ENCODE measurements at regions not wholly inside any gene's neighbourhood (a gene's known extent, or its start where the extent isn't known, plus 50 kb on each side); places are given as distances from the start of the nearest gene placed in this dataset.

DNA sequence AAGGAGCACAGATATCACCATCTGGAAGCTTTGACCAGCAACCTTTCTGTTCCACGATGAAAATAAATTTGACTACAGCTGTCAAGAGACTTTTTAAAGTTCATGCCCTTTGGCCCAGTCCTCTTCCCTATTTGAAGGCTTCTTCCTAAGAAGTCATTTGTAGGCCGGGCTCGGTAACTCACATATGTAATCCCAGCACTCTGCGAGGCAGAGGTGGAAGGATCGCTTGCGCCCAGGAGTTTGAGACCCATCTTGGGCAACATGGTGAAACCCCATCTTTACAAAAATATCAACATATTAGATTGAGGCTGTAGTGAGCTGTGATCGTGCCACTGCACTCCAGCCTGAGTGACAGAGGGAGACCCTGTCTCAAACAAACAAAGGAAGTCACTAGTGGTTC lies 58.3 kb upstream of the IFFO2 start:
- peaks cover 19% of the 10 kb centered on the region for H3K36me3 Mint-ChIP-seq (ENCODE audit: insufficient read depth, unreplicated experiment)
- intact Hi-C loops (cut with micrococcal nuclease; ENCODE audit: unreplicated experiment), result loop anchor here (5.0 kb wide), 3 partner anchors 53 to 68 kb away; partner anchors contain the start of gene IFFO2
- H3K9me3 Mint-ChIP-seq (ENCODE audit: low read depth, unreplicated experiment), result no peaks in the 10 kb centered on the region
- CTCF ChIA-PET, result interaction anchor here (0.9 kb wide), 1 partner anchor 68 kb away, joined by 3 read pairs; no protein-coding TSS in a partner anchor
- no peak overlapping the region for H3K27ac Mint-ChIP-seq (ENCODE audit: unreplicated experiment)
- peaks cover 52% of the 10 kb centered on the region for H3K4me1 Mint-ChIP-seq (ENCODE audit: low read depth, unreplicated experiment)
- no peaks in the 10 kb centered on the region for H3K27me3 Mint-ChIP-seq (ENCODE audit: unreplicated experiment)
- TF ChIP-seq, protein P1, sequence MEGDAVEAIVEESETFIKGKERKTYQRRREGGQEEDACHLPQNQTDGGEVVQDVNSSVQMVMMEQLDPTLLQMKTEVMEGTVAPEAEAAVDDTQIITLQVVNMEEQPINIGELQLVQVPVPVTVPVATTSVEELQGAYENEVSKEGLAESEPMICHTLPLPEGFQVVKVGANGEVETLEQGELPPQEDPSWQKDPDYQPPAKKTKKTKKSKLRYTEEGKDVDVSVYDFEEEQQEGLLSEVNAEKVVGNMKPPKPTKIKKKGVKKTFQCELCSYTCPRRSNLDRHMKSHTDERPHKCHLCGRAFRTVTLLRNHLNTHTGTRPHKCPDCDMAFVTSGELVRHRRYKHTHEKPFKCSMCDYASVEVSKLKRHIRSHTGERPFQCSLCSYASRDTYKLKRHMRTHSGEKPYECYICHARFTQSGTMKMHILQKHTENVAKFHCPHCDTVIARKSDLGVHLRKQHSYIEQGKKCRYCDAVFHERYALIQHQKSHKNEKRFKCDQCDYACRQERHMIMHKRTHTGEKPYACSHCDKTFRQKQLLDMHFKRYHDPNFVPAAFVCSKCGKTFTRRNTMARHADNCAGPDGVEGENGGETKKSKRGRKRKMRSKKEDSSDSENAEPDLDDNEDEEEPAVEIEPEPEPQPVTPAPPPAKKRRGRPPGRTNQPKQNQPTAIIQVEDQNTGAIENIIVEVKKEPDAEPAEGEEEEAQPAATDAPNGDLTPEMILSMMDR (IDR thresholded peaks at IDR 0.05; ENCODE audit: unreplicated experiment), result no peak
- BruUV-seq (replicated peaks), result no TSS peak
- no peak for DNase-seq
- H3K4me3 Mint-ChIP-seq (ENCODE audit: low read depth, unreplicated experiment), result no peak overlapping the region

DNA sequence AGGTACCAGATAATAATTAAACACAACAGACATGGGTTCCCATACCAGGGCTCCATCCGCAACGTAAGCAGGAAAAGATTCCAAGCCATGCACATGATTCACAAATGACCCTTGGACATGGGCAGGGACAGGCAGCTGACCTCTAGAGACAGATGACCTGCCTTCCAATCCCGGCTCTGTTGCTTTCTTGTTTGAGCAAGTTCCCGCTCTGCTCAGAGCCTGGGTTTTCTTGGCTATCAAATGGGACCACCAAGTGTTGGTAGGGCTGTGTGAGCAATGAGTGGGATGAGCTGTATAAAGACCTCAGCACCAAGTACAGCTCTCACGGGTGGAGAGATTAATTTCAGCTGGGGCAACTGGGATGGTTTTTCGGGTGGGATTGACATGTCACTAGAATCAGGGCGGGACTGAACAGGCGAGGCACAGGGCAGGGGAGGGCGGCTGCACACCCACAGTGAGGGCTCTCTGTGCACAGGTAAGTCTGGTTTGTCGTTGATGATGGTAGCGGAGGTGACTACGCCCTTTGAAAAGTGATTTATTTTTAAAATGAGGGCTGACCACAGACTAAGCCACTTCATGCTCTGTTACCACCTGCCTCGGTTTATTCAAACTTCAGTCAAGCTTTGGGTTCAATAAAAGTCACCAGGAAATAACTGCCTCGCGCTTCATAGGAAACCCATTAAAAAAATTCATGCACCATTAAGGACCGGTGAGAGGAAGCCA lies 57.5 kb upstream of the IFFO2 start:
- CTCF ChIA-PET, result no interaction called here
- DNase-seq, result no peak
- peaks cover 23% of the 10 kb centered on the region for H3K36me3 Mint-ChIP-seq (ENCODE audit: insufficient read depth, unreplicated experiment)
- intact Hi-C loops (cut with micrococcal nuclease; ENCODE audit: unreplicated experiment), result loop anchor here (5.0 kb wide), 3 partner anchors 53 to 68 kb away; partner anchors contain the start of gene IFFO2
- no peak overlapping the region for H3K27ac Mint-ChIP-seq (ENCODE audit: unreplicated experiment)
- no peak overlapping the region for H3K4me3 Mint-ChIP-seq (ENCODE audit: low read depth, unreplicated experiment)
- TF ChIP-seq, protein P1 (IDR thresholded peaks at IDR 0.05; ENCODE audit: unreplicated experiment), result no peak
- H3K9me3 Mint-ChIP-seq (ENCODE audit: low read depth, unreplicated experiment), result no peaks in the 10 kb centered on the region
- no TSS peak for BruUV-seq (replicated peaks)
- H3K27me3 Mint-ChIP-seq (ENCODE audit: unreplicated experiment), result no peaks in the 10 kb centered on the region
- peaks cover 60% of the 10 kb centered on the region for H3K4me1 Mint-ChIP-seq (ENCODE audit: low read depth, unreplicated experiment)

DNA sequence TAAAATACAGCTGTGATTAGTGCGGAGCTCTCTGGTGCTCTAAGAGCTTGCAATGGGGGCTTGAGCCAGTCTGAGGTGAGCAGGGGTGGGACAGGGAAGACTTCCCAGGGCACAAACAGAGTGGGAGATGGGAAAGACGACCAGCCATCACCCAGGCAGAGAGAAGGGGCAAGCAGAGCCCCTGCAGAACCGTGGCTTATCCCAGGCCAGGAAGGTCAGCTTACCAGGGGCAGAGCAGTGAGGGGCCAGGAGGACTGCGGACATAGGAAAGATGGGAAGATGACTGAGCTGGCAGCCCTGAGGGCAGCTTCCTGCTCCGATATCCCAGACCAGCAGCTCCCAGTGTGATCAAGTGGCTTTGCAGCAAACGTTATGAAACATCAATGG lies 55.4 kb upstream of the IFFO2 start:
- Mint-ChIP-seq H3K36me3 (ENCODE audit: insufficient read depth, unreplicated experiment) (peaks cover 23% of the 10 kb centered on the region), H3K27ac (ENCODE audit: unreplicated experiment) (peak overlapping the region; percentile 95), H3K4me1 (ENCODE audit: low read depth, unreplicated experiment) (peaks cover 64% of the 10 kb centered on the region), H3K27me3 (ENCODE audit: unreplicated experiment) (no peaks in the 10 kb centered on the region), H3K4me3 (ENCODE audit: low read depth, unreplicated experiment) (peak overlapping the region; percentile 44), H3K9me3 (ENCODE audit: low read depth, unreplicated experiment) (no peaks in the 10 kb centered on the region)
- BruUV-seq (replicated peaks), result no TSS peak
- CTCF ChIA-PET, result interaction anchor here (0.8 to 2.1 kb wide), 3 partner anchors 84 to 102 kb away, joined by 3 to 10 read pairs (median 8); no protein-coding TSS in a partner anchor
- intact Hi-C loops (cut with micrococcal nuclease; ENCODE audit: unreplicated experiment), result loop anchor here (1.0 to 5.0 kb wide), 4 partner anchors 55 to 84 kb away; partner anchors contain the start of gene IFFO2
- no peak for DNase-seq
- TF ChIP-seq, protein P1 (IDR thresholded peaks at IDR 0.05; ENCODE audit: unreplicated experiment), result no peak

DNA sequence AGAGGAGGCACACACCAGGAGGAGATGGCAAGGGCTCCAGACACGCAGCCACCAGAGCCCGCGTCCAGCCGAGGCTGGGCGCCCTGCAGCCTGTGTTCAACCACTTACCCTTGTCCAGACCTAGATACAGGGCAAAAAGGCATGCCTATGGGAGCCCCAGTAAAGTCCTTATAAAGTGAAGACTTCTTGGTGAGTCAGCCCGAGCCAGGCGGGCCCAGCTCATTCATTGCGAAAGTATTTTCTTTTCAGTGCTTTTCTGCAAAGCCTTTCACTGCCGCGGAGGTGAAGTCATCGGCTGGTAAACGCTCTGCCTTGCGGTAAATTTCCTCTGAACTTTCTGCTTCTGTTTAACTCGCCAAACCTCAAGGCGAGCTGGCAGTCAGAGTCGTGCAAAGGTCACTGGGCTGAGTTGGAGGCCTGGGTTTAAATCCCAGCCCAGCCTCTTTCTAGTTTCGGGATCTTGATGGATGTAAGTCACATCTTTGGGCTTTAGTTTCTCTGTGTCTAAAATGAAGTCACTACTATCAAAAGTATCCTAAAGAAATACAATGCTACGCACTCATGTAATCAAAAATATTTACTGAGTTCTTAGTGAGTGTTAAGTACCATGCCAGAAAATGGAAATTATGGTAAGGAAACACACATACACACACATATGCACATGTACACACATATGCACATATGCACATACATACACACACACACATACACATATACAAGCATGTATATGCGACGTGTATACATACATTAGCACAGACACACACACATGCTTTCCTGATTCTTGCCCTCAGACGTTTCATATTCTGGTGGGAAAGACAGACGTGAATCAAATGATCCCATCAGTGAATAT lies 54.7 kb upstream of the IFFO2 start:
- intact Hi-C loops (cut with micrococcal nuclease; ENCODE audit: unreplicated experiment), result loop anchor here (5.0 kb wide), 3 partner anchors 54 to 71 kb away; partner anchors contain the start of gene IFFO2
- CTCF ChIA-PET, result interaction anchor here (0.8 to 2.1 kb wide), 5 partner anchors 39 to 102 kb away, joined by 3 to 10 read pairs (median 3); no protein-coding TSS in a partner anchor
- TF ChIP-seq, protein P1 (IDR thresholded peaks at IDR 0.05; ENCODE audit: unreplicated experiment), result no peak
- peak; percentile 79 for DNase-seq
- Mint-ChIP-seq H3K4me1 (ENCODE audit: low read depth, unreplicated experiment) (peaks cover 70% of the 10 kb centered on the region), H3K27me3 (ENCODE audit: unreplicated experiment) (no peaks in the 10 kb centered on the region), H3K9me3 (ENCODE audit: low read depth, unreplicated experiment) (no peaks in the 10 kb centered on the region), H3K36me3 (ENCODE audit: insufficient read depth, unreplicated experiment) (peaks cover 23% of the 10 kb centered on the region), H3K27ac (ENCODE audit: unreplicated experiment) (peak overlapping the region; percentile 95), H3K4me3 (ENCODE audit: low read depth, unreplicated experiment) (peak overlapping the region; percentile 44)
- no TSS peak for BruUV-seq (replicated peaks)

Data from Calu3 (cell line).